ENCODE measurements at regions not wholly inside any gene's neighbourhood (a gene's known extent, or its start where the extent isn't known, plus 50 kb on each side); places are given as distances from the start of the nearest gene placed in this dataset.

- no peak for DNase-seq
Observed at GRCh38 chr18:57202881-57203280, 56.0 kb downstream of the BOD1L2 start.

GRCh38 chr18:57205641-57206040, 58.8 kb downstream of the BOD1L2 start:
- DNase-seq: no peak

- no peak for DNase-seq
Observed at GRCh38 chr18:57207124-57207916, 60.4 kb downstream of the BOD1L2 start.

- no peak for DNase-seq
Observed at GRCh38 chr18:57208047-57208446, 61.2 kb downstream of the BOD1L2 start.

- no peak for DNase-seq
Observed at GRCh38 chr18:57209713-57210106, 62.8 kb downstream of the BOD1L2 start.

- DNase-seq: no peak
Observed at GRCh38 chr18:57210107-57210715, 63.3 kb downstream of the BOD1L2 start.

- DNase-seq: no peak
Observed at GRCh38 chr18:57210716-57211411, 64.0 kb downstream of the BOD1L2 start.

GRCh38 chr18:57211412-57211750, 64.5 kb downstream of the BOD1L2 start:
- no peak for DNase-seq

- no peak for DNase-seq
Observed at GRCh38 chr18:57211776-57212175, 64.9 kb downstream of the BOD1L2 start.

- no peak for DNase-seq
Observed at GRCh38 chr18:57212678-57213077, 65.8 kb downstream of the BOD1L2 start.

- no peak for DNase-seq
Observed at GRCh38 chr18:57214976-57215375, 68.1 kb downstream of the BOD1L2 start.

GRCh38 chr18:57218281-57218680, 71.4 kb downstream of the BOD1L2 start:
- DNase-seq: no peak

GRCh38 chr18:57219964-57220363, 73.1 kb downstream of the BOD1L2 start:
- DNase-seq: no peak

- peak; percentile 43 for DNase-seq
Observed at GRCh38 chr18:57220480-57220879, 73.6 kb downstream of the BOD1L2 start.

- DNase-seq: no peak
Observed at GRCh38 chr18:57220930-57221483, 74.1 kb downstream of the BOD1L2 start.

- no peak for DNase-seq
Observed at GRCh38 chr18:57223144-57223870, 76.4 kb downstream of the BOD1L2 start.

GRCh38 chr18:57230861-57231585, 84.1 kb downstream of the BOD1L2 start:
- DNase-seq: no peak

- DNase-seq: no peak
Observed at GRCh38 chr18:57231864-57232263, 85.0 kb downstream of the BOD1L2 start.

GRCh38 chr18:57234346-57234745, 87.5 kb downstream of the BOD1L2 start:
- DNase-seq: no peak

- no peak for DNase-seq
Observed at GRCh38 chr18:57241869-57242268, 95.0 kb downstream of the BOD1L2 start.

- DNase-seq: no peak
Observed at GRCh38 chr18:57242285-57242684, 95.4 kb downstream of the BOD1L2 start.

- no peak for DNase-seq
Observed at GRCh38 chr18:57243624-57244179, 96.8 kb downstream of the BOD1L2 start.

Data from NCI-H524 treated with DMSO at 0.1 percent for 48 hours (cell line).